SJSA1 (cell line): ENCODE measurements at regions not wholly inside any gene's neighbourhood (a gene's known extent, or its start where the extent isn't known, plus 50 kb on each side); places are given as distances from the start of the nearest gene placed in this dataset.
"Not testable (repeated sequence)": the region's sequence is repeated elsewhere in the genome, so short reads cannot be mapped to it uniquely, and the experiment has no call there.

Source experiments
- DNase-seq, 2 experiments: peaks; one replicate each; pipeline ENCODE4 v3.0.0-alpha.2; 2015 to 2020; ENCODE audit warnings: low spot score in 2 of 2, low read depth in 1 of 2
- H3K27ac ChIP-seq: fragments of 250-450 bp; sonication (Bioruptor Pico); 2 replicates; pipeline ENCODE4 v1.5.1; 2020; ENCODE audit warnings: mild to moderate bottlenecking, moderate library complexity
- H3K27me3 ChIP-seq: fragments of 250-450 bp; sonication (Bioruptor Pico); replicated peaks from 2 replicates; pipeline ENCODE4 v1.5.1; 2020; ENCODE audit warnings: mild to moderate bottlenecking, moderate library complexity
- H3K36me3 ChIP-seq: fragments of 250-450 bp; sonication (Bioruptor Pico); 2 replicates; pipeline ENCODE4 v1.5.1; 2020; ENCODE audit warnings: mild to moderate bottlenecking
- H3K4me1 ChIP-seq: fragments of 250-450 bp; sonication (Bioruptor Pico); replicated peaks from 2 replicates; pipeline ENCODE4 v1.6.1; 2021; ENCODE audit warnings: mild to moderate bottlenecking
- H3K4me3 ChIP-seq: fragments of 250-450 bp; sonication (Bioruptor Pico); 2 replicates; pipeline ENCODE4 v1.5.1; 2020; ENCODE audit warnings: mild to moderate bottlenecking
- H3K9me3 ChIP-seq: fragments of 250-450 bp; sonication (Bioruptor Pico); replicated peaks from 2 replicates; pipeline ENCODE4 v1.5.1; 2020; ENCODE audit warnings: mild to moderate bottlenecking

DNA sequence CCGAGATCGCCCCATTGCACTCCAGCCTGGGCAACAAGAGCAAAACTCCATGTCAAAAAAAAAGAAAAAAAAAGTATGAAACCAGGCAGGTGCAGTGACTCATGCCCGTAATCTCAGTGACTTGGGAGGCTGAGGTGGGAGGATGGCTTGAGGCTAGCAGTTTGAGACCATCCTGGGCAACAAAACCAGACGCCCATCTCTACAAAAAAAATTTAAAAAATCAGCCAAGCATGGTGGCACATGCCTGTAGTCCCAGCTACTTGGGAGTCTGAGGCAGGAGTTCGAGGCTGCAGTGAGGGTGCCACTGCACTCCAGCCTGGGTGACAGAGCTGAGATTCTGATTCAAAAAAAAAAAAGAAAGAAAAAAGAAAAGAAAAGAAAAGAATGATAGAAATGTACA lies 277.8 kb downstream of the MYCN start:
- H3K4me3 ChIP-seq: no peak overlapping the region

DNA sequence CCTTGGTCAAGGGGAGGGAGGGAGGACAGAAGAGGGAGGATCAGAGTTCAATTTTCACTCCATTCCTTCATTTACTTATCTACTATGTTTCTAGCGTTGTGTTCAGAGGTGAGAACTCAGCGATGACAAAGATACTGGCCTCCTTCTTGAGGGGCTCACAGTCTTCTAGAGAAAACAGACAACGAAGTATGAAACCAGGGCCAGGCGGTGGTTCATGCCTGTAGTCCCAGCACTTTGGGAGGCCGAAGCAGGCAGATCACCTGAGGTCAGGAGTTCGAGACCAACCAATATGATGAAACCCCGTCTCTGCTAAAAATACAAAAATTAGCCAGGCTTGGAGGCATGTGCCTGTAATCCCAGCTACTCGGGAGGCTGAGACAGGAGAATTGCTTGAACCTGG lies 277.4 kb downstream of the MYCN start:
- not testable (repeated sequence) for H3K27me3 ChIP-seq, H3K36me3 ChIP-seq, H3K27ac ChIP-seq, H3K4me3 ChIP-seq, DNase-seq, H3K9me3 ChIP-seq, H3K4me1 ChIP-seq

More for the DNA sequence above, 277.8 kb downstream of the MYCN start:
- Histone ChIP-seq H3K9me3 (no peaks in the 10 kb centered on the region), H3K27me3 (no peaks in the 10 kb centered on the region), H3K36me3 (no peaks in the 10 kb centered on the region), H3K4me1 (no peaks in the 10 kb centered on the region), H3K27ac (no peak overlapping the region)
- DNase-seq: no peak

DNA sequence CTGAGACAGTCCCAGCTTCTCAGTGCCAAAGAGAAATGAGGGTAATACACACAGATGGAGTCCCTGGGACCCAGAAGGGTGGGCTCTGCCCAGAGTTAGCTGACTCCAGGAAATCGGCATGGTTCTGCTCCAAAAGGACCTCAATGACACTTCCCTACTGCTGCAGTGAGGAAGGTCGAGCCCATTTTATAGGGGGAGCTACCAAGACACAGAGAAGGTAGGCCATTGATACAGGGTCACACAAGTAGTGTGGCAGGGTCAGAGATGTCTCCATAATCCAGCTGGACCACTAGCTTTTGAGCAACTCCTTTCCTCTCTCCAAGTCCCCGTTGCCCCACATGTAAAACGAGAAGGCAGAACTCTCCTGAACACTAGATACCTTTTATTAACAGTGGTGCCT lies 276.9 kb downstream of the MYCN start:
- H3K27ac ChIP-seq: no peak overlapping the region
- no peaks in the 10 kb centered on the region for H3K4me1 ChIP-seq
- DNase-seq: no peak
- H3K9me3 ChIP-seq: no peaks in the 10 kb centered on the region
- no peak overlapping the region for H3K4me3 ChIP-seq
- no peaks in the 10 kb centered on the region for H3K36me3 ChIP-seq
- H3K27me3 ChIP-seq: no peaks in the 10 kb centered on the region

DNA sequence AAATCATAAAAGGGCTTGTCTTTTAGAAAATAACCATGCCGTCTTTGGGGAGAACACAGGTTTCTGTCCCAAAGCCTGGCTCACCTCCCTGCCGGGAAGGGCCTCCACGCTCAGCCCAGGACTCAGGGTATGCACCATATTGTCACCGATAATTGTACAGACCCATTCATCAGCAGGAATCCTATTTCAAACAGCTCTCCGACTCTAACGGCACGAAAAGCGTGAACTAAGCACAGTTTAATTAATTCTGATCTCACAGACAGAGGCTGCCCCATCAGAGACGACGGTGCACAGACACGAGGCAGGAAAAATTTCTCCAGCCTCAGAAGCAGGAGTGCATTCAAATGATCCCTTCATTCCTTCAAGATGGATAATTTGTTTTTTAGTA lies 276.2 kb downstream of the MYCN start:
- no peak for DNase-seq
- no peaks in the 10 kb centered on the region for H3K27me3 ChIP-seq

DNA sequence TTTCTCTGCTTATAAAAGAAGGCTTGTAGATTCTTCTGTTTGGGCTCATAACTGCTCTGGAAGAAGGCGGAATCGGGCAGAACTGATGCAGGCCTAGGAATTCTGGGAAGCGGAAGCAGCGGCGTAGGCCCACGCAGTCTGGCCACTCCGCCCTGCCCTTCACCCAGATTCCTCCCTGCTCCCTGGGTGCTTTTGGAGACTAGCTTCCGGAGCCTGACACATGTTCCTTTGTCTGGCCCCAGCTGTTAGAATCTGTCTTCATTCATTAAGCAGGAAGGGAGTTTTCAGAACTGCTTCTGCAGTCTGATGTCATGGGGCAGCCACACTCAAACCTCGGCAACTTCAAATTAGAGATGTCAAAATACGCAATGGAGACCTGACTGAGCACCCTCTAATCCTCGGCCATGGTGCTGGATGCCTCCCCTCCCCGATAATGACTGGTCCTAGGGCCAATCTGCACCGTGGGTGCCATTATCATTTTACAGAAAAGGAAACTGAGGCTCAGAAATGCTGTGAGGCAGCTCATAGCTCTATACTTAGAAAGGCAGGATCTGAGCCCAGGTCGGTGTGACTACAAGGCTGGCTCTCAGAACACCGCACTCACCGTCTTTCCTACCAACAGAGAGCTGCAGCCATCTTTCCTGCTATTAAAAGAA lies 275.7 kb downstream of the MYCN start:
- no peaks in the 10 kb centered on the region for H3K4me1 ChIP-seq
- no peak overlapping the region for H3K4me3 ChIP-seq
- H3K9me3 ChIP-seq: no peaks in the 10 kb centered on the region
- no peaks in the 10 kb centered on the region for H3K27me3 ChIP-seq
- no peaks in the 10 kb centered on the region for H3K36me3 ChIP-seq
- DNase-seq: no peak
- no peak overlapping the region for H3K27ac ChIP-seq

More for the DNA sequence above, 276.2 kb downstream of the MYCN start:
- no peak overlapping the region for H3K27ac ChIP-seq
- no peaks in the 10 kb centered on the region for H3K36me3 ChIP-seq
- H3K4me1 ChIP-seq: no peaks in the 10 kb centered on the region
- no peaks in the 10 kb centered on the region for H3K9me3 ChIP-seq
- H3K4me3 ChIP-seq: no peak overlapping the region

DNA sequence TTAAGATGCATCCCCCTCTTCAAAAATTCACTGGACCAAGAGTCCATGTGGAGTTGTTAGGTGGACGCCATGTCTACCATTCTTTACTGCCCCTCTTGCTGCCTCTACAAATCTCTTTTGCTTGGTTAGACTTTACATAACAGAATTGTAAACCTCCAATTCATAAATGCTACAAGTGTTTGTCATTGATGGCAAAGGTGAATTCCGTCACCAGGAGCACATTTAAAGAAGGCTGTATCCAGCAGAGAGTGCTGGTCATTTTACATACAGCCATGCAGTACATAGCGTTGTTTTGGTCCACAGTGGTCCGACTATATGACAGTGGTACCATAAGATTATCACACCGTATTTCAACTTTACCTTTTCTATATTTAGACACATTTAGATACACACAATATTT lies 274.5 kb downstream of the MYCN start:
- H3K9me3 ChIP-seq: no peaks in the 10 kb centered on the region
- H3K36me3 ChIP-seq: no peaks in the 10 kb centered on the region
- H3K4me1 ChIP-seq: no peaks in the 10 kb centered on the region
- DNase-seq: no peak
- no peak overlapping the region for H3K4me3 ChIP-seq
- no peak overlapping the region for H3K27ac ChIP-seq
- no peaks in the 10 kb centered on the region for H3K27me3 ChIP-seq

DNA sequence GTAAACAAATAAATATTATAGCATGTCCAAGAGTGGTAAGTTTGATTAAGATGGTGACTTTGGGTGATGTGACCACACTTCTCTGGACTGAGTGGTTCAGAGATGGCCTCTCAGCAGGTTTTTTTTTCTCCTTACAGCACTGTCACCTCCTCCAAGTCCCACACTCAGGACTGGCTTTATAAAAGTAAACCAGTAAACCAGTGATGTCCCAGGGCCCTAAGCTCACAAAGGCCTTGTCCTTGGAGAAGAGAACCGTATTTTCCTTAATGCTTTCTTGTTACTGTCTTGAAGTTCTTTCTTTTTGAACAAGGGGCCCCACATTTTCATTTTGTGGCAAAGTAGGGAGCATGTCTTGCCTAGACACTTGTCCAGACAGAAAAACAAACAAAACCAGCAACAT lies 274.0 kb downstream of the MYCN start:
- Histone ChIP-seq H3K27ac (no peak overlapping the region), H3K27me3 (no peaks in the 10 kb centered on the region), H3K4me3 (no peak overlapping the region), H3K9me3 (no peaks in the 10 kb centered on the region), H3K36me3 (no peaks in the 10 kb centered on the region), H3K4me1 (no peaks in the 10 kb centered on the region)
- DNase-seq: no peak

DNA sequence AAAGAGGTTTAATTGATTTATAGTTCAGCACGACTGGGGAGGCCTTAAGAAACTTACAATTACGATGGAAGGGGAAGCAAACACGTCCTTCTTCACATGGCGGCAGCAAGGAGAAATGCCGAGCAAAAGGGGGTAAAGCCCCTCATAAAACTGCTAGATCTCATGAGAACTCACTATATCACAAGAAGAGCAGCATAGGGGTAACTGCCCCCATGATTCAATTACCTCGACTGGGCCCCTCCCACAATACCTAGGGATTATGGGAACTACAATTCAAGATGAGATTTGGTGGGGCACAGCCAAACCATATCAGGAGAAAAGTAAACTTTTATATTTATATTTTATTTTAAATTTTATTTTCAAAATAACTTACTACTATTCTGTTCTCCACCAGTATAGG lies 272.0 kb downstream of the MYCN start:
- Histone ChIP-seq H3K27ac (no peak overlapping the region), H3K27me3 (no peaks in the 10 kb centered on the region), H3K36me3 (no peaks in the 10 kb centered on the region), H3K4me3 (no peak overlapping the region), H3K4me1 (no peaks in the 10 kb centered on the region), H3K9me3 (no peaks in the 10 kb centered on the region)
- no peak for DNase-seq

DNA sequence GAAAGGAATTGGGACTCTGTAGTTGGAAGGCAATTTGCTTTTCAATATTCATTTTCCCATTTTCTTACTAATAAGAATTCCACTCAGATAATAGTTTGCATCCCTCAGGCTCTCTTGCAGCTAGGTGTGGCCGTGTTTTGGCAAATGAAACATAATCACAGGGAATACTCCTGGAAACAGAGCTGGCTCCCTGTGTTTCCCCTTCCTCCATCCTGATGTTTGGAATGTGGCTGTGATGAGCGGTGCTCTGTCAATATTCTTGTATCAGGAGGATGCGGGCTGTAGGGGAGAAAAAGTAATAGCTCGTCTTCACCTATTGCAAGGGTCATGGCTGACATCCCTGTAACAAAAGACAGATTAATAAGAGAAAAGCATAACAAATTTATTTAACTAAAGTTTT lies 271.0 kb downstream of the MYCN start:
- H3K27ac ChIP-seq: no peak overlapping the region
- no peaks in the 10 kb centered on the region for H3K9me3 ChIP-seq
- H3K36me3 ChIP-seq: no peaks in the 10 kb centered on the region
- no peak overlapping the region for H3K4me3 ChIP-seq
- H3K27me3 ChIP-seq: no peaks in the 10 kb centered on the region
- DNase-seq: no peak
- H3K4me1 ChIP-seq: no peaks in the 10 kb centered on the region

DNA sequence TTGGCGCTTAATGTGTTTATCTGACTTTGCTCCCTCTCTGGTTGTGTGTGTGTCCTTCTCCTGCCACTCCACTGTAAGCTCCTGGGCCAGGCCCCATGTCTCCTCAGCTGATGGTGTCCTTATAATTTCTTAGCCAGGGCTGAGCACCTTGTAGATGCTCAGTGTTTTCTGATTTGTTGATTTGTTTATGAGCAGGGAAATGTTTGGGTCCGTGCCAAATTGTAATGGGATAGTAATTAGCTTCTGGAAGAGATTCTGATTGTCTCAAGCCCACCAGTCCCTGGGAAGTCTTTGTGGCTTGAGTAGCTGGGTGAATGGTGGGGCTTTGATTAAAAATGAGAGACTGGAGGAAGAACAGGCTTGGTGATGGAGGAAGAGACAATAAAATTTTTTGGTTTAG lies 270.5 kb downstream of the MYCN start:
- Histone ChIP-seq H3K27me3 (no peaks in the 10 kb centered on the region), H3K4me1 (no peaks in the 10 kb centered on the region), H3K9me3 (no peaks in the 10 kb centered on the region), H3K27ac (no peak overlapping the region), H3K36me3 (no peaks in the 10 kb centered on the region), H3K4me3 (no peak overlapping the region)
- DNase-seq: no peak

DNA sequence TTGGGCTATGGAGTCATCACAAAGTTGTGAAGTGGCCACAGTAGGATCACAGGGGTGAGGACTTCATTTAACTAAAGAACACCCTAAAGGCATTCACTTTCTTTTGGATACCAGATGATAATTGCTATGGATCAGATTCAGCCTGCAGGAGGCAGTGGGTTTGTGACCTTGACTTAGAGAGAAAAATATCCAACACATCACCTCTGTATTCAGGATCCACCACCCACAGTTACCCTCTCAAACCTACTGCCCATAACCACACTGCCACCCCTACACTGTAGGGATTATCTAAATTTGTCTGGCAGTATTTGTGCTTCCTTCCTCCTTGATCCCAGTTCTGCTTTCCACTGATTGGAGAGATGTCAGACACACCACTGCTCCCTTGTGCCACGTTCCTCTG lies 269.4 kb downstream of the MYCN start:
- no peak overlapping the region for H3K27ac ChIP-seq
- H3K27me3 ChIP-seq: no peaks in the 10 kb centered on the region
- H3K36me3 ChIP-seq: no peaks in the 10 kb centered on the region
- H3K4me1 ChIP-seq: no peaks in the 10 kb centered on the region
- no peak overlapping the region for H3K4me3 ChIP-seq
- H3K9me3 ChIP-seq: no peaks in the 10 kb centered on the region
- DNase-seq: no peak

DNA sequence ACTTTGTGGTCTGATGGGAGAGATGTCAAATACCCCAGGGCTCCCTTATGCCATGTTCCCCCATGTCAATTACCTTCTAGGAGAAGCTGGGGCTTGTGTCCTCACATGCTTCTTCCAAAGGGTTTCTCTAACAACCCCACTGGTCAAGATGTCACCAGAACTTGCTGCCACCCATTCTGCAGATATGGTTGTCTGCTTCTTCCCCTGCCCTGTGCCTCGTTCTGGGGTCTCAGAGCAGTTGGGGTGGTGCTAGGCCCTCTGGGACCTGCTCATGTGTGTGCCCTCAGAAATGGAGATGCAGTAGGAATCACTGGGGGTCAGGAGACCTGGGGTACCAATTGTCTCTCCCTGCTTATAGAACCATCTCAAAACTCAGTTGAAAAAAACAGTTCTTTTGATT lies 268.6 kb downstream of the MYCN start:
- no peaks in the 10 kb centered on the region for H3K4me1 ChIP-seq
- no peak for DNase-seq
- no peak overlapping the region for H3K27ac ChIP-seq
- no peaks in the 10 kb centered on the region for H3K9me3 ChIP-seq
- H3K36me3 ChIP-seq: no peaks in the 10 kb centered on the region
- no peaks in the 10 kb centered on the region for H3K27me3 ChIP-seq
- H3K4me3 ChIP-seq: no peak overlapping the region

DNA sequence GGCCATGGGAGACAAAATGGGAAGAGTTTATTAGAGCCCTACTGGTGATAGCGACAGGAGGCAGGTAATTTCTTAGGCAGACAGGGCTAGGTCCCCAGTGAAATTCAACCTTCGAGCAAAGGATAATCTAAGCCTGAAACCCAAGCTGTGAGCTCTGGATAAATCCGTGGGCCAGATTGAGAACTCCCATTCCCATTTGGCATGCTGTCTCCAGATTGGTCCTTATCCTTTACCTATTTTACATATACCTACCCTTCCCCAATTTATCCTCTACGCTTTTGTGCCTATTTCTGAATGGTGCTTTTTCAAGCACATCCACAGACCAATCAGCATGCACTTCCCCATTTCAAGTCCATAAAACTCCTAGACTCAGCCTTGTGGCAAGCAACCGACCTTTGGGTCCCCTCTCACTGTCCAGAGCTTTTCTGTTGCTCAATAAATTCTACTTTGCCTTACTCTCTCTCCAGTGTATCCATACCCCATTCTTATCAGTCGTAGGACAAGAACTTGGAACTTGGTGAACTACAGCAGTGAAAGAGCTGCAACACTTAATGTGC lies 268.0 kb downstream of the MYCN start:
- Histone ChIP-seq H3K4me3 (no peak overlapping the region), H3K27me3 (no peaks in the 10 kb centered on the region), H3K4me1 (no peaks in the 10 kb centered on the region), H3K36me3 (no peaks in the 10 kb centered on the region), H3K27ac (no peak overlapping the region), H3K9me3 (no peaks in the 10 kb centered on the region)
- DNase-seq: no peak

DNA sequence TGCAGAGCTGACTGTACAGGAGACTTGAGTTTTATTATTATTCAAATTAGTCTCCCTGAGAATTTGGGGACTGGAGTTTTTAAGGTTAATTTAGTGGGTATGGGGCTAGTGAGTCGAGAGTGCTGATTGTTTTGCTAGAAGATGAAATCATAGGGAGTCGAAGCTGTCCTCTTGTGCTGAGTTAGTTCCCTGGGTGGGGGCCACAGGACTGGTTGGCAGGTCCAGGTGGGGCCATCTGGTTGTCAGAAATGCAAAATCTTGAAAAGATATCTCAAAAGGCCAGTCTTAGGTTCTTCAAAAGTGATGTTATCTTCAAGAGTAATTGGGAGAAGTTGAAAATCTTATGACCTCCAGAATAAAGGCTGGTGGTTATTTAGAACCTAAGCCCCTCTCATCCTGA lies 267.3 kb downstream of the MYCN start:
- Histone ChIP-seq H3K27ac (no peak overlapping the region), H3K4me3 (no peak overlapping the region), H3K27me3 (no peaks in the 10 kb centered on the region), H3K36me3 (no peaks in the 10 kb centered on the region), H3K9me3 (no peaks in the 10 kb centered on the region), H3K4me1 (no peaks in the 10 kb centered on the region)
- no peak for DNase-seq

DNA sequence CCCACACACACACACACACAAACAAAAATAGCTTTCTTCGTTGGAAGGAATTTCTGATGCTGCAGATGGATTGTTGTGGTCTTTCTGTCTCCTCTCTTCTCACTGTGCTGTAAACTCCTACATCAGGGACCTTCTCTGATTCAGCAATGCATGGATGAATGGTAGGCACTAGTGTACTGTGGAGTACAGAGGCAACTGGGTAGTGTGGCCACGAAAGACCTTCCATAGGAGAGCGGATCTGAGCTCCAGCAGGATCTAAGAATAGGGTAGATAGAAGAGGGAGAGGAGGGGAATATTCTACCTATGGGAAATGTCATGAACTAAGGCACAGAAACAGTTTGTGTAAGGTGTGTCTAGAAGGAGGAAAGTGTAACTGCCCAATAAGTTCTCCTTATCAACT lies 266.8 kb downstream of the MYCN start:
- no peaks in the 10 kb centered on the region for H3K27me3 ChIP-seq
- no peaks in the 10 kb centered on the region for H3K36me3 ChIP-seq
- H3K4me1 ChIP-seq: no peaks in the 10 kb centered on the region
- no peak overlapping the region for H3K27ac ChIP-seq
- no peak for DNase-seq
- no peaks in the 10 kb centered on the region for H3K9me3 ChIP-seq
- no peak overlapping the region for H3K4me3 ChIP-seq
